ENCODE measurements at regions not wholly inside any gene's neighbourhood (a gene's known extent, or its start where the extent isn't known, plus 50 kb on each side); places are given as distances from the start of the nearest gene placed in this dataset.

DNA sequence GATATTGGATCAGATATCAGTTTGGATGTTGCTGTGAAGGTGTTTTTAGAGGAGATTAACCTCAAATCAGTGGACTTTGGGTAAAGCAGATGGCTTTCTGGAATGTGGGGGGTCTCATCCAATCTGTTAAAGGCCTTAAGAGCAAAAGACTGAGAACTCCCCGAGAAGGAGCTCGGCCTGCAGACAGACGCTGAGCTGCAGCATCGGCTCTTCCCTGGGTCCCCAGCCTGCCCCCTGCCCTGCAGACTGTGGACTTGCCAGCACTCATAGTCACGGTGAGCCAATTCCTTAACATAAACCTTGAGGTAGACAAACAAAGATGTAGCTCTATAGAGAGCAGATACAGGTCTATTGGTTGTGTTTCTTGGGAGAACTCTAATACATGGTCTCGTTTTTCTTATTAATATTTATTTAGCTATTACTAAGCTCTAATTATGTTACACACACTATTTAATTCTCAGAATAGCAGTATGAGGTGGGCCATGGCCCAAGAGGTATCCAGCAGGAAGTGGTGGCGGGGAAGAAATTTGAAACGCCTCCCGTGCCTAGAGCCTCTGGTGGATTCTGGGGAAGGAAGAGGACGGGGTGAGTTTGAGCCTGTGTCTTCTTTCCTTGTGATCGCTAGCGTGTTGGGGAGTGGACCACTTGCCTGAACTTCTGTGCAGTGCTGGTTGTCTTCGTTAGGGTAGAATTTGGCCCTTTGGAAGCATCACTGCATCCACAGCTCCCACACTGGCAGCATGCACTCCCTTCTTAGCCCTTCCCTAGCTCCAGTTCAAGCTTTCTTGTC lies 305.3 kb downstream of the TEX29 start:
- H3K4me1 ChIP-seq (ENCODE audit: insufficient read depth, low read length, poor library complexity, severe bottlenecking) = no peaks in the 10 kb centered on the region
- TF ChIP-seq EZH2phosphoT487 (IDR thresholded peaks at IDR 0.05; ENCODE audit: borderline replicate concordance) = no peak
- TF ChIP-seq, protein P1, sequence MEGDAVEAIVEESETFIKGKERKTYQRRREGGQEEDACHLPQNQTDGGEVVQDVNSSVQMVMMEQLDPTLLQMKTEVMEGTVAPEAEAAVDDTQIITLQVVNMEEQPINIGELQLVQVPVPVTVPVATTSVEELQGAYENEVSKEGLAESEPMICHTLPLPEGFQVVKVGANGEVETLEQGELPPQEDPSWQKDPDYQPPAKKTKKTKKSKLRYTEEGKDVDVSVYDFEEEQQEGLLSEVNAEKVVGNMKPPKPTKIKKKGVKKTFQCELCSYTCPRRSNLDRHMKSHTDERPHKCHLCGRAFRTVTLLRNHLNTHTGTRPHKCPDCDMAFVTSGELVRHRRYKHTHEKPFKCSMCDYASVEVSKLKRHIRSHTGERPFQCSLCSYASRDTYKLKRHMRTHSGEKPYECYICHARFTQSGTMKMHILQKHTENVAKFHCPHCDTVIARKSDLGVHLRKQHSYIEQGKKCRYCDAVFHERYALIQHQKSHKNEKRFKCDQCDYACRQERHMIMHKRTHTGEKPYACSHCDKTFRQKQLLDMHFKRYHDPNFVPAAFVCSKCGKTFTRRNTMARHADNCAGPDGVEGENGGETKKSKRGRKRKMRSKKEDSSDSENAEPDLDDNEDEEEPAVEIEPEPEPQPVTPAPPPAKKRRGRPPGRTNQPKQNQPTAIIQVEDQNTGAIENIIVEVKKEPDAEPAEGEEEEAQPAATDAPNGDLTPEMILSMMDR (conservative IDR thresholded peaks at IDR 0.05; ENCODE audit: low read length) = no peak
- H3K36me3 ChIP-seq (ENCODE audit: insufficient read depth, low read length) = no peaks in the 10 kb centered on the region
- no peaks in the 10 kb centered on the region for H3K27me3 ChIP-seq (ENCODE audit: insufficient read depth, low read length, poor library complexity, severe bottlenecking)
- no peaks in the 10 kb centered on the region for H4K20me1 ChIP-seq (ENCODE audit: insufficient read depth, low read length, poor library complexity, severe bottlenecking)
- H3K4me3 ChIP-seq (ENCODE audit: low read length, poor library complexity, severe bottlenecking) = no peak overlapping the region
- H3F3A ChIP-seq (ENCODE audit: low read depth) = no peaks in the 10 kb centered on the region
- no peaks in the 10 kb centered on the region; the same call in 1 of the 2 replicates for H3K9me3 ChIP-seq (ENCODE audit: insufficient read depth, low read depth, low read length)
- H2AFZ ChIP-seq (ENCODE audit: low read length) = no peak overlapping the region
- H3K9me2 ChIP-seq (replicated peaks; ENCODE audit: low read depth, low read length) = no peaks in the 10 kb centered on the region
- H3K4me2 ChIP-seq (ENCODE audit: low read depth, low read length, poor library complexity, severe bottlenecking) = no peak overlapping the region
- no peaks in the 10 kb centered on the region for H3K79me2 ChIP-seq (ENCODE audit: insufficient read depth, low read length)
- H3K9ac ChIP-seq (ENCODE audit: low read depth, low read length, poor library complexity, severe bottlenecking) = no peak overlapping the region

DNA sequence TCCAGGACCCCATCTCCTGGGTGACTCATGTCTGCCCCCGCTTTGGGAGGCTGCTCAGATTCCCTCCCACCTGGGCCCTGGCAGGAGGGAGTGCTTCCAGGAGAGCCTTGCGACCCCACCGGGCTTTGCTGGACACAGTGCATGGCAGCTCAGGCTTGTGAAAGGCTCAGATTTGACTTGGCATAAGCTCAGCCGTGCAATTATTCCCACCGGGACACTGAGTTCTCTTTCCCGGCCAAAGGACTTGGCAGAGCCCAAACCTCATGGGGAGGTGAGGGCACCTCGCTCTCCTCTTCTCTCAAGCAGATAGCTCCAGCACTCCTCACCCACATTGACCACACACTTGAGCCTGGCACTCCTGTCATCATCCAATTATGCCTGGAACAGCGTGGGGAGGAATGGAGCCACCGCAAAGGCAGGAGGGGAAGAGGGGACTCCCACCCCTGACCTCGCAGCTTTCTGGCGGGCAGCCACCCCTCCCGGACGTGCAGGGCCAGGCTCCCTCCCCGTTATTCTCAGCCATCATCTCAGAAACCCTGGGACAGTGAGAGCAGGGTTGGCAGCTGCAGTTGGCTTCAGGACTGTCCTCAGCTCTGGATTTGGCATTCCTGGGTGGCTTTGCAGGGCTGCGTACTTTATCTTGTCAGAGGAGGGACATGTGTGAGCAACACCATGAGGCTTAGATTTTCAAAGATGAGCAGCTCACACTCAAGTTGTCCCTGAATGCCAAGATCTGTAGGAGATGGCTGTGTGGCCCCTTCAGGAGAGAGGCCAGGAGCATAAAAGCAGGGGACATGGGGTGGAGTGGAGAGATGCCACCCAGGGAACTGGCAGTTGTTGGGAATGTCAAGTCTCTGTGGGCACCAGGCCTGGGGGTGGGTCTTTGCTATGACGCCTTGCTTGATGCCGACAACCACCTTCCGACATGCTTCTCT lies 306.2 kb downstream of the TEX29 start:
- H3K9me2 ChIP-seq (replicated peaks; ENCODE audit: low read depth, low read length) = no peaks in the 10 kb centered on the region
- no peak overlapping the region for H2AFZ ChIP-seq (ENCODE audit: low read length)
- H3K4me1 ChIP-seq (ENCODE audit: insufficient read depth, low read length, poor library complexity, severe bottlenecking) = no peaks in the 10 kb centered on the region
- H3K9me3 ChIP-seq (ENCODE audit: insufficient read depth, low read depth, low read length) = no peaks in the 10 kb centered on the region; the same call in 1 of the 2 replicates
- H3K79me2 ChIP-seq (ENCODE audit: insufficient read depth, low read length) = no peaks in the 10 kb centered on the region
- no peaks in the 10 kb centered on the region for H3F3A ChIP-seq (ENCODE audit: low read depth)
- H3K9ac ChIP-seq (ENCODE audit: low read depth, low read length, poor library complexity, severe bottlenecking) = no peak overlapping the region
- no peaks in the 10 kb centered on the region for H3K36me3 ChIP-seq (ENCODE audit: insufficient read depth, low read length)
- no peak for TF ChIP-seq EZH2phosphoT487 (IDR thresholded peaks at IDR 0.05; ENCODE audit: borderline replicate concordance)
- TF ChIP-seq, protein P1 (conservative IDR thresholded peaks at IDR 0.05; ENCODE audit: low read length) = no peak
- no peak overlapping the region for H3K4me3 ChIP-seq (ENCODE audit: low read length, poor library complexity, severe bottlenecking)
- H3K27me3 ChIP-seq (ENCODE audit: insufficient read depth, low read length, poor library complexity, severe bottlenecking) = no peaks in the 10 kb centered on the region
- H3K4me2 ChIP-seq (ENCODE audit: low read depth, low read length, poor library complexity, severe bottlenecking) = no peak overlapping the region
- H4K20me1 ChIP-seq (ENCODE audit: insufficient read depth, low read length, poor library complexity, severe bottlenecking) = no peaks in the 10 kb centered on the region

DNA sequence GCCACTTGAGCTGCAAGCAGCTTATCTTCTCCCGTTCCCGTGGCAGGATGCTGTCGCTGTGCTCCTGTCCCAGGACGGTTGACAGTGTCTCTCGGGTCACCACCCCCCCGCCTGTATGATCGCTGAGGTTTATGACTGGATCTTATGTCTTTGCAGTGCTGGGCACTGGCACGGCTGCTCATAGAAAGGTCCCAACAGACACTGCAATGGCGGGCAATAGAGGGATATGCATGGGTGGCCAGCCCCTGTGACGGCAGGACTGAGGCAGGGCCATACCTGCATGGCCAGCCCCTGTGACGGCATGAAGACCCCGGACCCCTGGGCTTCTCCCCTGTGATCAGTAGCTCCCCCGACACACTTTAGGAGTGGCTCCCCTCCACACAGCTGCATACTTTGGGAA lies 307.2 kb downstream of the TEX29 start:
- Histone ChIP-seq H3K36me3 (ENCODE audit: insufficient read depth, low read length) (no peaks in the 10 kb centered on the region), H3K79me2 (ENCODE audit: insufficient read depth, low read length) (no peaks in the 10 kb centered on the region), H3K4me3 (ENCODE audit: low read length, poor library complexity, severe bottlenecking) (no peak overlapping the region), H3K4me1 (ENCODE audit: insufficient read depth, low read length, poor library complexity, severe bottlenecking) (no peaks in the 10 kb centered on the region), H3K27me3 (ENCODE audit: insufficient read depth, low read length, poor library complexity, severe bottlenecking) (no peaks in the 10 kb centered on the region), H3K9me2 (replicated peaks; ENCODE audit: low read depth, low read length) (no peaks in the 10 kb centered on the region), H3K9me3 (ENCODE audit: insufficient read depth, low read depth, low read length) (no peaks in the 10 kb centered on the region; the same call in 1 of the 2 replicates), H3F3A (ENCODE audit: low read depth) (no peaks in the 10 kb centered on the region), H3K4me2 (ENCODE audit: low read depth, low read length, poor library complexity, severe bottlenecking) (no peak overlapping the region), H3K9ac (ENCODE audit: low read depth, low read length, poor library complexity, severe bottlenecking) (no peak overlapping the region), H4K20me1 (ENCODE audit: insufficient read depth, low read length, poor library complexity, severe bottlenecking) (no peaks in the 10 kb centered on the region), H2AFZ (ENCODE audit: low read length) (no peak overlapping the region)
- TF ChIP-seq, protein P1 (conservative IDR thresholded peaks at IDR 0.05; ENCODE audit: low read length) = no peak
- TF ChIP-seq EZH2phosphoT487 (IDR thresholded peaks at IDR 0.05; ENCODE audit: borderline replicate concordance) = no peak

Measured in Loucy (cell line).